Ovary (tissue), 7 donors: ENCODE measurements at regions not wholly inside any gene's neighbourhood (a gene's known extent, or its start where the extent isn't known, plus 50 kb on each side); places are given as distances from the start of the nearest gene placed in this dataset.

ENCODE experiments used
- DNase-seq, 5 donors: peaks; one replicate each; pipeline ENCODE4 v3.0.0-alpha.2; 2019 to 2020
- H3K27ac ChIP-seq, 2 donors: fragments of 200-600 bp; one replicate each; pipeline versions ENCODE4 v1.5.1 to v1.8.0; 2019 to 2022
- H3K27me3 ChIP-seq: fragments of 200-600 bp; one replicate; pipeline ENCODE4 v1.8.0; 2022
- H3K36me3 ChIP-seq: fragments of 200-600 bp; sonication (generic); one replicate; pipeline ENCODE4 v1.5.1; 2019
- H3K4me1 ChIP-seq: one replicate; pipeline ENCODE4 v1.8.1; 2013; ENCODE audit warnings: mild to moderate bottlenecking, moderate library complexity; ENCODE audit not compliant: insufficient read depth
- H3K4me3 ChIP-seq: fragments of 200-600 bp; sonication (generic); one replicate; pipeline ENCODE4 v1.5.1; 2017
- H3K9me3 ChIP-seq, 2 donors: fragments of 200-600 bp in 1 of 2; sonication (generic) in 1 of 2; one replicate each; pipeline versions ENCODE4 v1.5.1 to v1.8.1; 2013 to 2019; ENCODE audit warnings: mild to moderate bottlenecking in 1 of 2, moderate library complexity in 1 of 2
- CTCF ChIP-seq, 3 donors: fragments of 450-650 bp in 2 of 3; fragments of 200-600 bp in 1 of 3; IDR thresholded peaks; one replicate each; pipeline versions ENCODE4 v1.5.1 to v1.8.0; 2016 to 2022; ENCODE audit warnings: antibody characterized with exemption in 3 of 3, mild to moderate bottlenecking in 1 of 3
- EP300 ChIP-seq: sonication (generic); formaldehyde crosslinking; IDR thresholded peaks from one replicate; pipeline ENCODE4 v1.6.1; 2017; ENCODE audit warnings: antibody characterized with exemption
- POLR2A ChIP-seq: fragments of 450-650 bp; IDR thresholded peaks from one replicate; pipeline ENCODE4 v1.6.1; 2017; ENCODE audit warnings: antibody characterized with exemption, mild to moderate bottlenecking, moderate library complexity
- WGBS, 3 donors: extraction: QIAGEN DNeasy Blood & Tissue Kit in 1 of 3; methylation state at CpG; one replicate each; pipeline versions ENCODE4 v1.1.5 to v1.1.7; 2013 to 2017; 5-methylcytosine and 5-hydroxymethylcytosine counted together
- intact Hi-C, 4 donors: fragments of 100-400 bp; cut with DNase I; formaldehyde crosslinking; loops; one replicate each; pipeline versions ENCODE4 v1.11.0 to v1.15.1; 2022 to 2023
- donor health status: DM: no; HTN: no; CAD: no; lungs with moderate emphysema.
- donor health status: DM: no; HTN: no; CAD: no.
- donor health status: Bipolar disorder and iron deficiency.
- donor health status: DM: no; HTN: no; CAD: no.
- donor health status: DM: yes; HTN: yes; CAD: no.

GRCh38 chr3:135325726-135326235, 530.7 kb downstream of the EPHB1 start:
- Histone ChIP-seq H3K27me3 (no peaks in the 10 kb centered on the region), H3K4me1 (no peaks in the 10 kb centered on the region), H3K36me3 (no peaks in the 10 kb centered on the region), H3K4me3 (no peak overlapping the region), H3K9me3 (no peaks in the 10 kb centered on the region), H3K27ac (no peak overlapping the region)
- 25 to 31% (median 29%) methylated on average over 6 of the region's 6 CpGs for WGBS, 3 donors
- intact Hi-C loops = no loop called here
- DNase-seq = no peak
- no peak for TF ChIP-seq POLR2A
- TF ChIP-seq CTCF (IDR thresholded peaks at IDR 0.05) = no peak

GRCh38 chr3:135326851-135327250, 531.8 kb downstream of the EPHB1 start:
- Histone ChIP-seq H3K4me3 (no peak overlapping the region), H3K9me3 (no peaks in the 10 kb centered on the region), H3K4me1 (no peaks in the 10 kb centered on the region), H3K36me3 (no peaks in the 10 kb centered on the region), H3K27me3 (no peaks in the 10 kb centered on the region), H3K27ac (no peak overlapping the region)
- intact Hi-C loops = no loop called here
- no peak for TF ChIP-seq POLR2A
- no peak for TF ChIP-seq CTCF (IDR thresholded peaks at IDR 0.05)
- TF ChIP-seq EP300 = no peak
- DNase-seq = no peak
- WGBS, 3 donors = 88 to 96% (median 93%) methylated on average over 1 of the region's 1 CpG

GRCh38 chr3:135328036-135328435, 533.0 kb downstream of the EPHB1 start:
- TF ChIP-seq CTCF (IDR thresholded peaks at IDR 0.05) = no peak
- no peak for TF ChIP-seq POLR2A
- TF ChIP-seq EP300 = no peak
- intact Hi-C loops = no loop called here
- Histone ChIP-seq H3K27ac (no peak overlapping the region), H3K36me3 (no peaks in the 10 kb centered on the region), H3K4me1 (no peaks in the 10 kb centered on the region), H3K9me3 (no peaks in the 10 kb centered on the region), H3K27me3 (no peaks in the 10 kb centered on the region), H3K4me3 (no peak overlapping the region)
- DNase-seq = no peak
- WGBS, 3 donors = 72 to 77% (median 73%) methylated on average over 5 of the region's 5 CpGs

- no peak for TF ChIP-seq EP300
- no peak for TF ChIP-seq POLR2A
- TF ChIP-seq CTCF (IDR thresholded peaks at IDR 0.05) = no peak
- 37 to 42% (median 41%) methylated on average over 2 of the region's 2 CpGs for WGBS, 3 donors
- DNase-seq = no peak
Observed at GRCh38 chr3:135329479-135329878, 534.4 kb downstream of the EPHB1 start.

More at GRCh38 chr3:135329479-135329878, 534.4 kb downstream of the EPHB1 start:
- H3K4me3 ChIP-seq = no peak overlapping the region
- no peaks in the 10 kb centered on the region for H3K9me3 ChIP-seq
- no peaks in the 10 kb centered on the region for H3K36me3 ChIP-seq
- no peak overlapping the region for H3K27ac ChIP-seq
- intact Hi-C loops = no loop called here
- H3K27me3 ChIP-seq = no peaks in the 10 kb centered on the region
- H3K4me1 ChIP-seq = no peaks in the 10 kb centered on the region
